ENCODE measurements at regions not wholly inside any gene's neighbourhood (a gene's known extent, or its start where the extent isn't known, plus 50 kb on each side); places are given as distances from the start of the nearest gene placed in this dataset.

DNA sequence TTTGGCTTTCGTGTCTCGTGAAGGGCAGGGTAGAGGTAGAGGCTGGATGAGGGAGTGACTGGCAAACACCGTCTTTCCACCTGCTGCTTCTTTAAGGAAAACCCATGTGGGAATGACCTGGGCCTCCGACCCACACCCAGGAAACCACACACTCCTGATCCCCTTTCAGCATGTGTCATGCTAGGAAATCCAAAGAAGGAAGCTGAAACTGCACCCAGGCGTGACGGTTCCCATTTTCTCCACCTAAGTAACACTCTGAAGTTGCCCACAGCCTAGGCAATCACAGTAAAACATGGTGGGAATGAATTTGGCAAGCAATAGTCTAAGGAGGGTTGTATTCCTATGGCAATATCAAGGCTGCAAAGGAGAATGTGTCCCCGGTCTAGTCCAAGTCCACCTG lies 538.4 kb upstream of the NOX3 start:
- no peak for DNase-seq (ENCODE audit: low spot score)

DNA sequence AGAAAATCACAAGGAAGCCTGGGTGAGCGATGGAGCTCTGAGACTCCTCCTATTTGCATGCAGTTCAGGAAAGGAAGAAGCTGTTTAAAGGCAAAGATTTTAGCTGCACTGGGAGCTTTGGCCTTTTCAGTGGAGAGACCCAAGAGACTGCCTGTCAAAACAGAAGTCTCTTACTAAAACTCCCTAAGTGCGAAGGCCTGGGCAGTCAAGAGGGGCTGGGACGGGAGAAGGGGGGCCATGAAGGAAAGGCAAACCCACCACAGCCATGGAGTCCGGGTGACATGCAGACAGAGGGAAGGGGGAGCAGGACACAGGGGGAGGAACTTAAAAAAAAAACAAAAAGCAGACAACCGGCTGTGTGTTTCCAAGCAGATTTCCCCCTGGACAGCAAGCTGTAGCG lies 537.6 kb upstream of the NOX3 start:
- DNase-seq (ENCODE audit: low spot score) = no peak

DNA sequence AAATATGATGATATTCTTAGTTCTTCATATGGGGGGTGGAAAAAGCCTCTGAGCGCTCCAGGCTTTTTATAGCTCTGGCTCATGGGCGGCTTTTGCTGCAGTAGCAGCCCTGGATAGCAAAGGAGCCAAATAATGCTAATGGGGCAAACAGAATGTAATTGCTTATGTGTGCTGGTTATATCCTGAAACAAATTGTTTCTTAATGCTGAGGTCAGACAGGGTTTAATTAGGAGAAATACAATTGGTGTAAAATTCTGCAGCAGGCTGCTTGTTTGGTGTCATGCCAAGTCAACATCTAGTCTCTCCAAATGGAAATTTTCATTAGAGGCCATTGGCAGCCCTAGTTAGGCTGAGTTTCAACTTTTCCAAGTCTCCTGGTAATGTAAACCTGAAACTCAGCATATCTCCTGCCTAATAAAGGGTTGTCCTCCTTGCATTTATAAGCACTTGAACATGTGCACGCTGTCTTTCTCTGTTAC lies 530.1 kb upstream of the NOX3 start:
- DNase-seq (ENCODE audit: low spot score) = no peak

DNA sequence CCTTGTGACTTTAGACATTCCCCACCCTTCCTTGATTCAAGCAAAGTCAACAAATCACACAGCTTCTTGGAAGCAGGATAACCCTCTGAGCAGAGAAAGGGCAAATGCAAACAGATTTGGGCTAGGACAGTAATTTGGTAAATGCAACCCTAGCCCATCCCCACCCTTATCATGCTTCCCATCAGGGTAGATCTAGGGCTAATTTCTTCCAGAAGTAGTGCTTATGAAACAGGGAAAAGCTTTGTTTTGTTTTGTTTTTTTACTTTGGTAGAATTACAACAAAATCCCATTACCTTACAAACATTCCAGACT lies 525.1 kb upstream of the NOX3 start:
- no peak for DNase-seq (ENCODE audit: low spot score)

DNA sequence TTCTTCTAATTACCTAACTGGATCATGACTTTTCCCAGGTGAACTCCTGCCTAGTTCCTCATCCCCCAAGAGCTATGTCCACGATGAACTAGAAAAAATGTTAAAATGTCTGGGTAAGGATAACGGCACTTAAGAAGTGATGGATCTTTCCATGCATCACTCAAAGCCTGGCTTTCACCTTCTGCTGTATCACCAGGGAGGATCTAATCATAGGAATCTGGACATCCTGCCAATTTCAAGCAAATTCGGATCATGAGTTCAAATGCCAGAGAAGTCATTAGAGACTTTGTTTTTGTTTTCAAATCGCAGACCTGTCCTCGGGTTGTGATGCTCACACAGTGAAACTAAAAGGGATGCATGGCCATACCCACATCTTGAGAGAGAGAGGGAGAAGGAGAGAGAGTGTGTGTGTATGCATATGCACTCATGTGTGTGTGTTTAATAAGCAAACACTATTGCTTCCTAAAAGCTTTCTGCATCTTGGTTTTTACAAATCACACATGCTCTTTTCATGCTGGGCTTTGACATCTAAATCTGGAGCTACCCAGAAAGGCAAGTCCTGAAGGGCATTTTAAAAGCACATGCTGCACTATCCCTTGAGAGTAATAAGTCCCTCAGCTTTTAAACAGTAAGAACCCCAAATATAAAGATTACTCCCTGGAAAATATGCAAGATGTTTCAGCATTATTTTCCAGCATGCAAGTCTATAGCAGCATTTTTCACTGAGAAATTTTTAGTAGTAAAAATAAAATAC lies 524.6 kb upstream of the NOX3 start:
- DNase-seq (ENCODE audit: low spot score) = no peak

DNA sequence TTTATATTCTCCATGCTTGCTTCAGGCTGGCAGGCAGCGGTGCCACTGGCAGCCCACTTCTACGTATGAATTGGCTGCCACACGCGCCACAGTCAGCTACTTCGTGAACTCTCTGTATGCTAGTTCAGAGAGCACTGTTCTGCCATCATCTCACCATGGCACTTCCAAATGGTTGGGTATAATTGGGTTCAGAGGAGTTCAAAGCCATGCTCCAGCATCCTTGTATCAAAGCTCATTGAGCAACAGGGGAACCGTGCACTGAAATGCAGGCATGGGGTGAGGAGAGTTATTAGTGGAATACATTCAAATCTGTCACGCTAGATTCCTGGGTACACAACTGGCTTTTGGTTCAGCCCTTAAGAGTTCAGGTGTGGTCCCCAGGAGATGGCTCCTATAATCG lies 519.9 kb upstream of the NOX3 start:
- DNase-seq (ENCODE audit: low spot score) = no peak

DNA sequence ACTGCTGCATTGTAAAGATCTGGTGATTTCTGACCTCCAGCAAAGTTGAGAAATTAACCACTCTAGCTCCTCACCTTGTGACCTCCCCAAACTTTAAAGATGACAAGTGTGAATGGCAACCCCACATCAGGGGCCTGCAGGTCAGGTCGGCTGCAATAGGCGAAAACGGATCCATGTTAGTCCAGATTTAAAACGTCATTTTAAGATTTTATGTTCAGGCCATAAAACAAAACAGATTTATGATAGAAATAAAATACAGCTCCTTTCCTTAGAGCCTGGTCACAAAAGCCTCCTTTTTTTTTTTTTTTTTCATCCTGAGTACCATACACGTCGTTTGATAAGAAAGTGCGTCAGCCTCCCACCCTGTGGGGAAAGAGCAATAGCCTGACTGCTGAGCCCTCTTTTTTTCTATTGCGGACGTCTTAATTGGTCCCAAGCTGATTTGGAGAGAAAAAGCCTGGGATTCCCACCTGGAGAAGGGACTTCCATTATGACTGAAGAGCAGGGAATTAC lies 519.2 kb upstream of the NOX3 start:
- DNase-seq (ENCODE audit: low spot score) = no peak

DNA sequence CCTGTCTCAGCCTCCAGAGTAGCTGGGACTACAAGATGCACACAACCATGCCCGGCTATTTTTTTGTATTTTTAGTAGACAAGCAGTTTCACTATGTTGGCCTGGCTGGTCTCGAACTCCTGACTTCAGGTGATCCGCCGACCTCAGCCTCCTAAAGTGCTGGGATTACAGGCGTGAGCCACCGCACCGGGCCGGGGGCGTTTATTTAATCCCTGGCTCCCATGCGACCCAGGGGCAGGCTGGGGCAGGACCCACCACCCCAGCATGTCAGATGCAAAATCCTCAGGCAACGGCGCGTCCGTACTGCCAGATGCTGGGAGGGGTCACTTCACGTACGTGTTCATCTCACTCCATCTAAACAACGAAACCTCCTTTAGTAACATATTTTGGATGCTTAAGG lies 518.7 kb upstream of the NOX3 start:
- no peak for DNase-seq (ENCODE audit: low spot score)

DNA sequence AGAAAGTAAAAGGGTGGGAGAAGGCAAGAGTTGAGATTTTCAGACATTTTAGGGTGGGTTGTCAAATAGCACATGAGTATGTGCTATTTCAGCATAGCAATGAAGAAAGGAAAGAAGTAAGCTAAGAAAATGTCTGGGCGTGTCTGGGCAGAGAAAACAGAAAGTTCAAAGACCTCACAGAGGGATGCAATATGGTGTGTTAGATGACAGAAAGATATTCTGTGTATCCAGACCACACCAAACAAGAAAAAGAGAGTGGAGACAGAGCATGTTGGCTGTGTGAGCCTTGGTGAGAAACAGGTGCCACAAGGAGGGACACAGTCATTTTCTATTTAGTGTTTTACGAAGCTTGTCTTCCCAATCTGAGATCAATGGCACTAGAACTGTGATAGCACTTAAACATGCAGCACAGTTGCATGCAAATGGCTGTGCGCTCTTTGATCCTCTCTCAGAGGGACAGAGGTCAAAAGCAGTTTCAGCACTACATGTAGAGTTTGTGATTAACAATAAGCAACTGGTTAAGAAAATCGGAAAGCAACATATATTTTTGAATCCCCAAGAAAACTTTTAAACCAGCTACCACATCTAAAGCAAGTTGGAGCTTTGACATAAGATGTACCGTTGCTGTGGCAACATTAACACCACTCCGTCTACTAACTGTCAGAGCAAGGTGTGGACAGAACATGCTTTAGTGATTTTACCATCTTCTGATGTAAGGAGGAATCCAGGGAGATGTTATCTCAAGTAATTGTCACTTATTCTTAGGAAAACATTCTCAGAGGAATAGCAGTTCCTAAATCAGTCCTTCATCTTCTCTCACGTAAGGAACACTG lies 515.5 kb upstream of the NOX3 start:
- no peak for DNase-seq (ENCODE audit: low spot score)

DNA sequence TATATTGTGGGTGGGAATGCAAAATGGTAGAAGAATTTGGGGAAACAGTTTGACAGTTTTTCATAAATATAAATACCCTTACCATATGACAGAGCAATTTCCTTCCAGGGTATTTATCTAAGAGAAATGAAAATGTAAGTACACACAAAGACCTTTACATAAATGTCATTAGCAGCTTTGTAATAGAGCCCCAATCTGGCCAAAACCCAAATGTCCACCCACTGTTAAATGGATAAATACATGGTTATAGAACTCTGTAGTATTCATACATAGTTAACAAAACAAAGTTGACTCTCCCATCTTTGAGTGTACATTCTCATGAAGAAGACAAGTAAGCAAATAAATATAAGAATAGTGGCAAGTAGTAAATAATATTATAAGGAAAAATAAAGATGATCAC lies 514.8 kb upstream of the NOX3 start:
- no peak for DNase-seq (ENCODE audit: low spot score)

DNA sequence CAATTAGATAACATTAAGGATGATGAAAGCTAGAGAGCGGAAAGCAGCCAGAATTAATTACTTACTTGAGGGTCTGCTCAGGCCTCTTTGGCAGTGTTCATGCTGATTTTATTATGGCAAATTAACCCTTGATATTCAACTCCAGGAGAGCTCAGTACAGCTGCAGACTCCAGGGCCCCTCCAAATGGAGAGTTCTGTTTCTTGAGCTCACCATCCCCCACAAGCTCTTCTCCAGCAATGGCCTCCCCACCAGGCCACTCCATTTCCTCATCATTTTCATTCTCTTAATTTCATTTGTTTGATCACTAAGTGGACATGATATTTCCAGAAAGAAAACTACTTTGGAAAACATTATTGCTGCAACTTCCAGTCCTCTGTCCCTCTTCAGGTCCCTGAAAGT lies 513.3 kb upstream of the NOX3 start:
- DNase-seq (ENCODE audit: low spot score) = no peak

DNA sequence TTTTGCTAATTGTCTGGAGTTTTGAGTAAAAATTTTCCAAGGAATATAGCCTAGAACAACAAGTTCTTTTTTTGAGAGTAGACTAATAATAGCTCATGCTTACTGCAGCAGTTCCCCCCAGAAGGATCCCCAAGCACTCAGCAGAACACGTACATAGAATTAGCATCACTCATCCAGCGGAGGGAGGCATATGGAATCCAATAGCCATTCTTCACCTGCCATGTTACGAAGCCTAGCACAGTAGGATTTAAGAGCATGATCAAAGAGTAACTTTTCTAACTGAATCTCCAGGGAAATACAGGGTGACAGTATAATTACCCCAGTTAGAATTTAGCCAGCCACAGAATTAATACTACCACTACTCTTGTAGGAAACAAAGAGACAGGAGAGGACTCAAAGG lies 511.7 kb upstream of the NOX3 start:
- DNase-seq (ENCODE audit: low spot score) = no peak

DNA sequence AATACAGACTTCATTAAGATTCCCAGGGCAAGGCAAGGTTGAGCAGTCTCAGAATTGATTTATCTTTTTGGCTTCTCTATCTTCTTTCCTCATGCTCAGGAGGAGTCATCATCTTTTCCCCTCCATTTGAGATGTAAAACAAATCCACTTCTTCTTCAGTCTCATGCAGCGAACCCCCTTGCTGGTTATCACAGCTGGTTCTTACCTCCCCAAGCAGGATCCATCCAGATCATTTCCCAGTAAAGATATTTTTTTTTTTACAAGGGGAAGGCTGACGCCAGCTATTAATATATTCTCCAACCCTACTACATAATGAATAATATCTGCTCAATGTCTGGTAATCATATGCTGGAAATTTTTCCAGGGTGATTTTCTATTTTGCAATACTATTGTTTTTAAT lies 508.9 kb upstream of the NOX3 start:
- no peak for DNase-seq (ENCODE audit: low spot score)

DNA sequence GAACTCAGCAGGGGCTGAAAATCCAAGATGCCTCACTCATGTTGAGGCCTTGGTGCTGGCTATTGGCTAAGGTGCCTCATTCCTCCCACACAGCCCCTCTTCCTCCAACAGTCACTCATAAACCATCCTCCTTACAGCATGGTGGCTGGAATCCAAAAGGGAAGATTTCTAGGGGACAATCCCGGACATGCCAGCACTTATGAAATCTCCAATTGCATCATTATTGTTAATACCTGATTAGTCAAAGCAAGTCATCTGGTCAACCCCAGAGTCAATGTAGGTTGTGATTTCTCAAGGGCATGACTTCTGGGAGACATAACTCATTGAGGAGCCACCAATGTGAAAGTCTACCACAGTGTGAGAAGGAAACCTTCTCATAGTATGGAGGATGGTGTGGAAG lies 506.6 kb upstream of the NOX3 start:
- DNase-seq (ENCODE audit: low spot score) = no peak

DNA sequence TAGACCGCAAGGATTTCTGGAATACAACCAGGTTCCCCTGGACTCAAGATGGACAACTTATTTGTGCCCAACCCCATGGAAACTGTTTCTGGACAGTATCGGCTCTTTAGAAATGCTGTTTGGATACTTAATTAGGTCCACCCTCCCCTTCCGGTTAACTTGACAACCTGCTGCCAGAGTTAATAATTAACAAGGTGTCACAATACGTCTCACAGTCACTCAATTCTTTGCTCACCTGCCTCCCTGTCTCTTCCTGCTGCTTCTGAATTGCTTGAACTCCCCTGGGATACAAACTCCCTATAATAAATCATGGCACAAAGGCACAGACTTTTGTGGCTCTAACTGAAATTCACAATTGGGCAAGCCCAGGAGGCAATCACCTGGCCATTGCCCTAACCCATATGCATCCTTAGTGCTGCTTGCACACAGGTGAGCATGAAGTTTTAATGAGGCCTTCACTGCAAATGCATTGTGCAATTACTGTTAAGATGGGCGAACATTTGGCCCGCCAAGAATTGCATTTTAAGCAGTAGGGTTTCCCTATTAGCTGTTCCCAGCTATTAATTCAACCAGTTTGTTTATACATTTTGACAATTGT lies 504.4 kb upstream of the NOX3 start:
- peak; percentile 36 for DNase-seq (ENCODE audit: low spot score)

DNA sequence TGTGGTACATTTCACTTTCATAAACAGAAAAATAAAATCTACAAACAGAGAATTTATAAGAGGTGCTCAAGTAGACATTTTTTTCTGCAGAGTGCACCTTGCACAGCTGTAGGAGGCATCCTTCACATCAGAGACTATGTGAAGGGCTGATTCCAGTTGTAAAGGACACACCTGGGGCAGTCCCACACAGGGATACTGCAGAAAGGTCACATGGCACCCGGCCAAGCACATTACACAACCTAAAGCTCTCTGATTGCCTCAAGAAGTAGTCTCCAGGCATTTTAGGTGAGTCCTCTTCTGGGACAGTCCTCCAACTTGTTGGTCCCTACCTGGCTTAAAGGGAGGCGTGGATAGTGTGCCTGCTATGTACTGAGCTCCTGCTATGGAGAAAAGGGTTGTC lies 502.9 kb upstream of the NOX3 start:
- peak; percentile 36 for DNase-seq (ENCODE audit: low spot score)

DNA sequence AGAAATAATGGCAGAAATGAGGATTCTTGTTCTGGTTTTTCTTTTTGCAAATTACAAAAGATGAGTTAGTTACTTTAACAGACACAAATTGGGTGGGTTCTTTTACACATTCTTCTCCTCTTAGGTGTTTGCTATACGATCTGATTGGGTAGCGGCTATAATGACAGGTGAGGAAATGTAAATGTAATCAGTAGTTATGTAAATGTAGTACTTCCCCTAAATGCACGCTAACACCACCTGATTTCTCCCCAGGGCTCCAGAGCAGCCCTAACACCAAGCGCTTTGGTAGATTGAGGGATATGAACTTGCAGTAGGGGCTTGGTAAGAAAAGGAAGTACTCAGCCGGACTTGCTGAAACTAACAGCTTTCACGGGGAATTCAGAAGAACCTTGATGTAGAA lies 499.4 kb upstream of the NOX3 start:
- DNase-seq (ENCODE audit: low spot score) = no peak

DNA sequence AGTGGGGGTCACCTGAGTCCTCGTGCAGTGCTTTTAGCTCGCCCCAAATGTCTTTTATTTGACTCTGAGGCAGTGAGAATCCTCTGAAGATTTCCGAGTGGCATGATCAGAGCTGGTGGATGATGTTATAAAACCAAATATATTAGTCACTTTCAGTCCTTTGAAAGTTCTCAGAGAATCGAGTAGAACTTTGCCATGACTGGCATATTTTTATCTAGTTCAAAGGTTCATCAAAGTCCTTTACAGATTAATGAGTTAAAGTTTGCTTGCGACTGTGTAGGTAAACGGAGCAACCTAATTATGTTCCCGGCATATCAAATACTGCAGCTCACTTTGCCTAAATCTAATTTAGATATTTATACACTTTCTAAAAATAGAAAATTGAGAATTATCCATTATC lies 498.5 kb upstream of the NOX3 start:
- DNase-seq (ENCODE audit: low spot score) = no peak

DNA sequence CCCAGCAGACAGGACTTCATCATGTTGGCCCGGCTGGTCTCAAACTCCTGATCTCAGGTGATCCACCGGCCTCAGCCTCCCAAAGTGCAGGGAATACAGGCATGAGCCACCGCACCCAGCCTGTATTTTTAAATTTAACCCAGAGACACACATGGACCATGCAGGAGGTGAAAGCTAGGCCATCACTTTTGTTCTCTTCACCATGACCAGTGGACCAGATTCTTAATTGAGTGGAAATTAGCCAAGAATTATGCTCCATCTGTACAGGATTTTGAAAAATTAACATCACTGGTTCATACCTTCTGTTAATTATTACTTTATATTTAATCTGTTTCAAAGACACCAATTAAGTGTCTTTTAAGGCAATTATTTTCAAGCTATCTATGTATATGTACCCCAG lies 493.6 kb upstream of the NOX3 start:
- DNase-seq (ENCODE audit: low spot score) = no peak

DNA sequence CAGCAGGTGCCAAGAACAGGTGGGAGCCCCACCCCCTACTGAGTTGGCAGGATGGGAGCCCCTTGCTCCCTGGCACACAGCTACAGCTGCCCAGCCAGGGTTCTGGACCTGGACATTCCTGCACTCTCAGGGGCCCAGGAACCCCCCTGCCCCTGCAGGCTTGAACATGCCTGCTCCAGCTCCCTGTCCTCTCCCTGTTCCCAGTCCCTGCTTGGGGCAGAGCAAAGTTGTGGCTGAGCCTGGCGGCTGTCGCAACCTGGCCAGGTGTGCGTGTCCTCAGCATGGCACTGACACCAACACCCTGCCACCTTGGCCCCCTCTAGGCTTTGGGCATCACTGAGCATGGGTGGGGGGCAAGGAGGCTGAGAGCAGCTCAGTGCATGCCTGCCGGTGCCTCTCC lies 491.2 kb upstream of the NOX3 start:
- DNase-seq (ENCODE audit: low spot score) = no peak

DNA sequence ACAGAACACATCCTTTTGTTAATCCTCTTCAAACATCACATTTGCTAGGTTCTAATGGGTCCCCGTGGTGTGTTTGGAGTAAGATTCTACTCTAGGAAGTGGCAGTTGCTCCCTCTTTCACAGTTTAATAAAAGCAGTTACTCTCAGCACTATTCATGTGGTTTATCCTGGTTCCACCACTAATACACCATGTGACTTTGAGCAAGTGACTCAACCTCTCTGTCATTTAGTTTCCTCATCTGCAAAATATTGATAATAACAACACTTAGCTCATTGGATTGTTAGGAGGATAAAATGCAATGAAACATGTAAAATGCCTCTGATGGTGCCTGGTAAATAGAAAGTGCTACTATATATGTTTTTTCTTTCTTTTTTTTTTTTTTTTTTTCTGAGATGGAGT lies 488.0 kb upstream of the NOX3 start:
- no peak for DNase-seq (ENCODE audit: low spot score)

DNA sequence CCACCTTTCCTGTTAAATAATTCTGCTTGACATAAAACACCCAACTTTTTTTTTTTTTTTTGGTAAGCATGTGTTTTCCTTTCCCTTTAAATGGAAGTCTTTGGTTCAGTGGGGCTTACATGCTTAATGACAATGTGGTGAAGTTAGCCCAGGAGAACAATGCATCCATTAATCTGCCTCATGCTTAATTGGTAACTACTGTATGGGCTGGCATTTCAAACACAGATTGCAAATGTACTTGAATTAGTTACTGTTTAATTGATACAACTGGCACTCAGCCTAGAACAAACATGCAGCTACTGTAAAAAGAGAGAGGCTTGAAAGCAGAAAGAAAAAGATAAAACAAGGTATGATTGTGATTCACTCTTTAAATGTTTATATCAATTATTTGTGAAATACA lies 483.6 kb upstream of the NOX3 start:
- DNase-seq (ENCODE audit: low spot score) = no peak

DNA sequence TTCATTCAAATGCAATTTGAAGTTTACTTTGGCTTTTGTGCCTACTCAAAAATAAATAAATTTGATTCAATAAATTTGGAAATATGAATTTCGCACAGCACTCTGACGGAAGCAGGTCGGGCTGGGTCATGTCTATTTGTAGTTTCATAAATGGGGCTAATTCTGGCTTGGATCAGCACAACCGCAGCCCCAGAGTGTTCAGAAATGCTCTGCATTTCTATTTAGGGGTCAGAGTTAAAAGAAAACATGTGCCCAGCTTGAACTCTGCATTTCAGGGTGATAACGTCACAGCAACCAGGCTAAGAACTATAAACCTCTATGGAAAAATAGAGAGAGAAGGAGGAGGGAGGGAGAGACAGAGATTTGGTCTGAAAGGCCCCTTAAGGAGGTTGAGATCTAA lies 480.9 kb upstream of the NOX3 start:
- no peak for DNase-seq (ENCODE audit: low spot score)
